ENCODE measurements at regions not wholly inside any gene's neighbourhood (a gene's known extent, or its start where the extent isn't known, plus 50 kb on each side); places are given as distances from the start of the nearest gene placed in this dataset.

GRCh38 chr5:135110785-135111596 lies 77.0 kb upstream of the PITX1 start:
- TF ChIP-seq CTCF (IDR thresholded peaks at IDR 0.05; ENCODE audit: low read length), result no peak
- TF ChIP-seq EZH2 (optimal IDR thresholded peaks at IDR 0.05; ENCODE audit: low read depth, low read length), result no peak
- no peak for TF ChIP-seq EZH2phosphoT487 (IDR thresholded peaks at IDR 0.05; ENCODE audit: low read length)
